MCF 10A (cell line): ENCODE measurements at regions not wholly inside any gene's neighbourhood (a gene's known extent, or its start where the extent isn't known, plus 50 kb on each side); places are given as distances from the start of the nearest gene placed in this dataset.

Experiments
- BruUV-seq: library from RNA; stranded (reverse); fragments of 400-500 nt; replicated peaks from 2 replicates; lab custom pipeline; 2021; lab: Mats Ljungman, UMichigan
- CTCF ChIA-PET: fragments of 300-600 bp; sonication (Branson Sonifier 250); formaldehyde crosslinking; extraction: SDS; loops from one replicate; lab custom pipeline; 2021; ENCODE audit warnings: antibody characterized with exemption, inconsistent platforms; lab: Yijun Ruan, JAX
- POLR2A ChIA-PET: fragments of 300-600, 350-650 bp; sonication (Branson Sonifier 250); formaldehyde crosslinking; extraction: SDS; loops from one replicate; lab custom pipeline; 2020; ENCODE audit warnings: antibody characterized with exemption, inconsistent platforms; lab: Yijun Ruan, JAX
- DNase-seq: peaks from one replicate; pipeline ENCODE4 v3.0.0-alpha.2; 2018; ENCODE audit not compliant: unreplicated experiment
- H3K27ac Mint-ChIP-seq: one replicate; pipeline ENCODE4 v1.8.0; 2022; ENCODE audit warnings: mild to moderate bottlenecking, low read depth, mixed read lengths; ENCODE audit not compliant: unreplicated experiment
- H3K27me3 Mint-ChIP-seq: one replicate; pipeline ENCODE4 v1.8.0; 2022; ENCODE audit warnings: mixed read lengths; ENCODE audit not compliant: insufficient read depth, unreplicated experiment
- H3K36me3 Mint-ChIP-seq: one replicate; pipeline ENCODE4 v1.8.0; 2022; ENCODE audit warnings: mild to moderate bottlenecking, moderate library complexity, mixed read lengths; ENCODE audit not compliant: insufficient read depth, unreplicated experiment
- H3K4me1 Mint-ChIP-seq: one replicate; pipeline ENCODE4 v1.8.0; 2022; ENCODE audit warnings: mixed read lengths; ENCODE audit not compliant: insufficient read depth, unreplicated experiment
- H3K4me3 Mint-ChIP-seq: one replicate; pipeline ENCODE4 v1.8.0; 2022; ENCODE audit warnings: mild to moderate bottlenecking, moderate library complexity, mixed read lengths; ENCODE audit not compliant: unreplicated experiment
- H3K9me3 Mint-ChIP-seq: one replicate; pipeline ENCODE4 v1.8.0; 2022; ENCODE audit warnings: mixed read lengths; ENCODE audit not compliant: unreplicated experiment
- intact Hi-C: fragments of 100-400 bp; cut with micrococcal nuclease; formaldehyde crosslinking; loops from 2 replicates; pipeline ENCODE4 v1.14.1; 2022
- TF ChIP-seq, protein P1 (sequence below): fragments of 200-600 bp; IDR thresholded peaks from one replicate; pipeline ENCODE4 v1.8.0; 2022; ENCODE audit warnings: antibody characterized with exemption, mild to moderate bottlenecking; ENCODE audit not compliant: unreplicated experiment

DNA sequence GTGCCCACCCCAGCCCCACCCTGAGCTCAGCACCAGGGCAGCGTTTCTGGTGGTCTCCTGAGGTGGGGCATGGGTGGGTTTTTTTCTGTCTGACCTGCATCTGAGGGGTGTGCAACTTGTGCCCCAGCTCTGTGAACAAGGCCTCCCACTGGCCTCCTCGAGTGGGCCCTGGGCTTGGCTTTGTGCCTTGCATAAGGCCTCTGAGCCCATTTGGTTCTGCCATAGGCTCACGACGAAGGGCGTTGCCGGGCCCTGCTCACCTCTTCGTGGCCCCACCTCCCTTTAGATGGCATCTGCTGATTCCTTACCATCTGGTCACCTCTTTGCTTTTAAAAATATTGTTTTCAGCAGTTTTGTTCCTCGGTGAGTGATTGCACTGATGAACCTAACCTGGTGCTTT is 127.1 kb upstream of the COL5A1 start:
- ChIA-PET CTCF (no interaction called here), POLR2A (no interaction called here)
- H3K36me3 Mint-ChIP-seq, result no peaks in the 10 kb centered on the region
- no peak overlapping the region for H3K4me3 Mint-ChIP-seq
- H3K9me3 Mint-ChIP-seq, result peaks cover 16% of the 10 kb centered on the region
- no peak overlapping the region for H3K27ac Mint-ChIP-seq
- peaks cover 6% of the 10 kb centered on the region for H3K4me1 Mint-ChIP-seq
- H3K27me3 Mint-ChIP-seq, result peaks cover 9% of the 10 kb centered on the region
- no TSS peak for BruUV-seq
- no peak for DNase-seq
- intact Hi-C loops, result no loop called here
- TF ChIP-seq, protein P1, sequence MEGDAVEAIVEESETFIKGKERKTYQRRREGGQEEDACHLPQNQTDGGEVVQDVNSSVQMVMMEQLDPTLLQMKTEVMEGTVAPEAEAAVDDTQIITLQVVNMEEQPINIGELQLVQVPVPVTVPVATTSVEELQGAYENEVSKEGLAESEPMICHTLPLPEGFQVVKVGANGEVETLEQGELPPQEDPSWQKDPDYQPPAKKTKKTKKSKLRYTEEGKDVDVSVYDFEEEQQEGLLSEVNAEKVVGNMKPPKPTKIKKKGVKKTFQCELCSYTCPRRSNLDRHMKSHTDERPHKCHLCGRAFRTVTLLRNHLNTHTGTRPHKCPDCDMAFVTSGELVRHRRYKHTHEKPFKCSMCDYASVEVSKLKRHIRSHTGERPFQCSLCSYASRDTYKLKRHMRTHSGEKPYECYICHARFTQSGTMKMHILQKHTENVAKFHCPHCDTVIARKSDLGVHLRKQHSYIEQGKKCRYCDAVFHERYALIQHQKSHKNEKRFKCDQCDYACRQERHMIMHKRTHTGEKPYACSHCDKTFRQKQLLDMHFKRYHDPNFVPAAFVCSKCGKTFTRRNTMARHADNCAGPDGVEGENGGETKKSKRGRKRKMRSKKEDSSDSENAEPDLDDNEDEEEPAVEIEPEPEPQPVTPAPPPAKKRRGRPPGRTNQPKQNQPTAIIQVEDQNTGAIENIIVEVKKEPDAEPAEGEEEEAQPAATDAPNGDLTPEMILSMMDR, result no peak

DNA sequence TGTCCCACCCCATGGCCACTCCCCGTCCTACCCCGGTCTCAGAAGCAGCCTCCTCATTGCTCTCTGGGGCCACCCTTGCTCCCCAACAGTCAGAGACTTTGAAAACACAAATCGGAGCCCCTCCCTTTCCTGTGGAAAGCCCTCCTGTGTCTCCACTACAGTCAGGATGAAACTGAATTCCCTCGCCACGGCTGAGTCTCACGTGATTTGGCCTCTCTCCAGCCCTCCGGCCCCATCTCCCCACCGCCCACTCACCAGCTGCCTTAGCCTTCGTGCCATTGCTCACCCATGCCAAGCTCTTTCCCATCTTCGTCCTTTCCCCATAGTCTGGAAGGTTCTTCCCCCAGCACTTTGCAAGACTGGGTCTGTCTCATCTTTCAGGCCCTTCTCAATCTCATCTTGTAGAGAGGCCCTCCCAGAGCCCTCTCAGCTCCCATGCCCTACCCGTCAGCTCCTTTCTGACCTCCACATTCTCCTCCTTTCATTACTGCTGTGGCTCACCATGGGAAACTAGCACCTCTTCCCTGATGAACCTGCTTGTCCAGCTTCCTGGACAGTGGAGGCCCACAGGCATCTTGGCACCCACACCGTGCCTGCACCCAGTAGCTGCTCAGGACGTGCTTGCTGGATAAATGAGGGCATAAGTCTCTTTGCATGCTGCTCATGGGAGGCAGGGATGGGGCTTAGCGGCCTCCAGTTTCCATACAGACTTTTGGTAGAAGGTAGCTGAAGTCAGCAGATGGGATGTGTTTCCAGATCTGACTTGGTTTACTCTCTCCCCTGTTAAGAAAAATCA is 126.4 kb upstream of the COL5A1 start:
- CTCF ChIA-PET, result interaction anchor here (0.7 kb wide), 1 partner anchor 641 kb away, joined by 3 read pairs; no protein-coding TSS in a partner anchor
- Mint-ChIP-seq H3K9me3 (peaks cover 16% of the 10 kb centered on the region), H3K36me3 (no peaks in the 10 kb centered on the region), H3K4me3 (no peak overlapping the region), H3K27me3 (peaks cover 2% of the 10 kb centered on the region), H3K4me1 (peaks cover 6% of the 10 kb centered on the region), H3K27ac (no peak overlapping the region)
- POLR2A ChIA-PET, result no interaction called here
- intact Hi-C loops, result no loop called here
- BruUV-seq, result no TSS peak
- DNase-seq, result peak; percentile 17
- TF ChIP-seq, protein P1, result no peak

DNA sequence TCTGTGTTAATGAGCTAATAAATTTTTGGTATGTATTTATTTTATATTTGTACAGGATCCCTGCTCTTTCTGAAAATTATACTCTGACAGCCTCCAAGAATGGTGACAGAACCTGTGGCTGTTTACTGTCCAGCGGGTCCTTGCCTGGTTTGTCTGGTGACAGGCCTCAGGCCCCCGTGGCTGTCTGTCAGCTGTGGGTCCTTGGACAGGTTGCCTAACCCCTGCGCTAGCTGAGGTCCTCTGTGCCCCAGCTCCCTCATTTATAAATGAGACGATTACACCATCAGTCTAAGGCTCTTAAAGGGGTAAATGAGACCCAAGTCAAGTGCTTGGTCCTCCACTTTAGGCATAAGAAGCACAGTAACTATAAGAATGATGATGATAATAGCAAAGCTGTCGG is 125.1 kb upstream of the COL5A1 start:
- Mint-ChIP-seq H3K9me3 (peaks cover 27% of the 10 kb centered on the region), H3K27me3 (no peaks in the 10 kb centered on the region), H3K4me3 (no peak overlapping the region), H3K27ac (no peak overlapping the region), H3K4me1 (peaks cover 6% of the 10 kb centered on the region), H3K36me3 (no peaks in the 10 kb centered on the region)
- no peak for DNase-seq
- ChIA-PET POLR2A (no interaction called here), CTCF (interaction anchor here (1.3 kb wide), 1 partner anchor 174 kb away, joined by 3 read pairs; no protein-coding TSS in a partner anchor)
- intact Hi-C loops, result no loop called here
- TF ChIP-seq, protein P1, result no peak
- BruUV-seq, result no TSS peak

DNA sequence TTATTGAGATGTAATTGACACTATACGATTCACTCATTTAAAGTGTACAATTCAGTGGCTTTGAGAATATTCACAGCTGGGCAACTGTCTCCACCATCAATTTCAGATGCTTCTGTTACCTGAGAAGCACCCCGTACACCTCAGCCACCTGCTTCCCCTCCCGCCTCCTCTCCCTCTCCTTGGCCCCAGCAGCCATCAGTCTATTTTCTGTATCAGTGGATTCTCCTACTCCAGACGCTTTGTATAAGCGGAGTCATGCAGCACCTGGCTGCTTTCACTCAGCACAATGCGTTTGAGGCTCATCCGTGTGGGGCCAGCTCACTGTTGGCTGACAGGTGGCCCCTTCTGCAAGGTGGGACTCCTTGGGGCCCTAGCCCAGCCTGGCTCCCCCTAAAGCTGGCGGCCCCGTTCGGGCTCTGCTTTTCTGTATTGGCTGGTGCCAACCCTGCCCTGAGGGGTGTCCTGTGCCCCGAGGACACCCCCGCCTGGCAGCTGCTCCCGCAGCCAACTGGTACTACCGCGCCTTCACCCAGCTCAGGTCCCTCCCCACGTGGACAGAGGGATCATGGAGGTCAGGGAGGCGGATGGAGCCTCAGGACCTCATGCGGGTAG is 124.4 kb upstream of the COL5A1 start:
- no TSS peak for BruUV-seq
- TF ChIP-seq, protein P1, result no peak
- DNase-seq, result no peak
- CTCF ChIA-PET, result interaction anchor here (1.3 kb wide), 1 partner anchor 173 kb away, joined by 3 read pairs; no protein-coding TSS in a partner anchor
- POLR2A ChIA-PET, result no interaction called here
- Mint-ChIP-seq H3K4me1 (peaks cover 6% of the 10 kb centered on the region), H3K27me3 (peaks cover under 1% of the 10 kb centered on the region), H3K36me3 (no peaks in the 10 kb centered on the region), H3K4me3 (no peak overlapping the region), H3K9me3 (peaks cover 27% of the 10 kb centered on the region), H3K27ac (no peak overlapping the region)
- intact Hi-C loops, result no loop called here
